Keratinocyte (primary cell): ENCODE measurements at regions not wholly inside any gene's neighbourhood (a gene's known extent, or its start where the extent isn't known, plus 50 kb on each side); places are given as distances from the start of the nearest gene placed in this dataset.
"Not testable (repeated sequence)": the region's sequence is repeated elsewhere in the genome, so short reads cannot be mapped to it uniquely, and the experiment has no call there.

Experiments
- DNase-seq: peaks from one replicate; pipeline ENCODE4 v3.0.0-alpha.2; 2011; ENCODE audit warnings: low read depth, missing footprints, low spot score
- FAIRE-seq: peaks from 2 replicates; lab custom pipeline; 2011; peaks lifted over from hg19 to GRCh38; lab: Jason Lieb, UNC
- H2AFZ ChIP-seq: 2 replicates; pipeline ENCODE4 v1.6.0; 2012; ENCODE audit warnings: low read length, control low read depth, inconsistent platforms; ENCODE audit not compliant: control insufficient read depth
- H3K27ac ChIP-seq: 2 replicates; pipeline ENCODE4 v1.5.1; 2011; ENCODE audit warnings: low read length; ENCODE audit not compliant: control insufficient read depth, insufficient read depth
- H3K27me3 ChIP-seq: 3 replicates; pipeline ENCODE4 v1.6.0; 2011; ENCODE audit warnings: low read length; ENCODE audit not compliant: control insufficient read depth, insufficient read depth; ENCODE audit errors: extremely low read depth
- H3K36me3 ChIP-seq, 2 experiments: 2 replicates in 1 of 2; 3 replicates in 1 of 2; pipeline ENCODE4 v1.5.1; 2011; ENCODE audit warnings: low read length in 2 of 2, mild to moderate bottlenecking in 1 of 2; ENCODE audit not compliant: control insufficient read depth in 2 of 2, insufficient read depth in 2 of 2; ENCODE audit errors: extremely low read depth in 1 of 2
- H3K4me1 ChIP-seq: 3 replicates; pipeline ENCODE4 v1.5.1; 2011; ENCODE audit warnings: low read length; ENCODE audit not compliant: control insufficient read depth, insufficient read depth; ENCODE audit errors: extremely low read depth
- H3K4me2 ChIP-seq: 3 replicates; pipeline ENCODE4 v1.6.0; 2011; ENCODE audit warnings: low read depth, low read length; ENCODE audit not compliant: control insufficient read depth, insufficient read depth; ENCODE audit errors: extremely low read depth
- H3K4me3 ChIP-seq, 3 experiments: fragments of 200-600 bp in 1 of 3; sonication (generic) in 1 of 3; 2 replicates in 2 of 3; 3 replicates in 1 of 3; pipeline ENCODE4 v1.5.1; 2011 to 2016; ENCODE audit warnings: low read length in 3 of 3, mild to moderate bottlenecking in 3 of 3, control low read depth in 2 of 3, inconsistent platforms in 1 of 3, low read depth in 1 of 3, mixed read lengths in 1 of 3, mixed run types in 1 of 3, moderate library complexity in 1 of 3; ENCODE audit not compliant: control insufficient read depth in 2 of 3, insufficient read depth in 2 of 3; ENCODE audit errors: extremely low read depth in 1 of 3
- H3K79me2 ChIP-seq: 2 replicates; pipeline ENCODE4 v1.6.0; 2012; ENCODE audit warnings: low read length; ENCODE audit not compliant: control insufficient read depth, insufficient read depth
- H3K9ac ChIP-seq: 3 replicates; pipeline ENCODE4 v1.6.0; 2011; ENCODE audit warnings: low read length; ENCODE audit not compliant: control insufficient read depth, insufficient read depth; ENCODE audit errors: extremely low read depth
- H3K9me1 ChIP-seq: 3 replicates; pipeline ENCODE4 v1.6.0; 2011; ENCODE audit warnings: low read length; ENCODE audit not compliant: control insufficient read depth, insufficient read depth; ENCODE audit errors: extremely low read depth
- H3K9me3 ChIP-seq: 2 replicates; pipeline ENCODE4 v1.5.1; 2012; ENCODE audit warnings: low read depth, low read length; ENCODE audit not compliant: control insufficient read depth
- H4K20me1 ChIP-seq: 3 replicates; pipeline ENCODE4 v1.6.0; 2011; ENCODE audit warnings: low read length; ENCODE audit not compliant: control insufficient read depth, insufficient read depth; ENCODE audit errors: extremely low read depth
- EZH2 ChIP-seq: IDR thresholded peaks from one replicate; pipeline ENCODE4 v1.6.1; 2012; ENCODE audit warnings: inconsistent platforms, mild to moderate bottlenecking, low read length, moderate library complexity
- dilution Hi-C: fragments of 300-500 bp; cut with MboI; formaldehyde crosslinking; loops from one replicate; pipeline ENCODE4 v1.7.0; 2020; ENCODE audit warnings: low sequenced_read_pairs; ENCODE audit not compliant: extremely low pct_ligation_motif_present
- TF ChIP-seq, protein P1 (sequence below), 3 experiments: IDR thresholded peaks in 1 of 3; conservative IDR thresholded peaks in 1 of 3; optimal IDR thresholded peaks in 1 of 3; 2 replicates in 2 of 3; 3 replicates in 1 of 3; pipeline versions ENCODE3 to v1.5.1; 2011; ENCODE audit warnings: low read length in 3 of 3, mild to moderate bottlenecking in 3 of 3, moderate library complexity in 2 of 3, control low read depth in 1 of 3, inconsistent platforms in 1 of 3; ENCODE audit not compliant: insufficient read depth in 2 of 3; ENCODE audit errors: extremely low read depth in 1 of 3

DNA sequence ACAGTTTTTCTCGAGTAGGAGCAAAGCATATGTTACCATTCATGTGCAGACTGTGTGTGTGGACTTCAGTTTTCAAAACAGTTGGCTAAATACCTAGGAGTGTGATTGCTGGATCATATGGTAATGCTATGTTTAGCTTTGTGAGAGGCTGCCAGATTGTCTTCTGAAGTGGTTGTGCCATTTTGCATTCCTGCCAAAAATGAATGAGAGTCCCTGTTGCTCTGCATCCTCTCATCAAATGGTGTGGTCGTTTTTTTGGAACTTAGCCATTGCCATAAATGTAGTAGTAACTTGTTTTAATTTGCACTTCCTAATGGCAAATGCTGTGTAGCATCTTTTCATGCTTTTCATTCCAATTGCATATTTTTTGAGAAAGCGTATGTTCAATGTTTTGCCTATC is 77.2 kb upstream of the NDN start:
- H3K27me3 ChIP-seq: no peaks in the 10 kb centered on the region
- H3K4me2 ChIP-seq: no peak overlapping the region
- no peak for DNase-seq
- no peak overlapping the region for H3K27ac ChIP-seq
- no peaks in the 10 kb centered on the region for H3K36me3 ChIP-seq
- no peaks in the 10 kb centered on the region for H4K20me1 ChIP-seq
- H2AFZ ChIP-seq: no peak overlapping the region
- H3K79me2 ChIP-seq: no peaks in the 10 kb centered on the region
- H3K4me3 ChIP-seq: no peak overlapping the region
- no peaks in the 10 kb centered on the region for H3K9me1 ChIP-seq
- TF ChIP-seq, protein P1, sequence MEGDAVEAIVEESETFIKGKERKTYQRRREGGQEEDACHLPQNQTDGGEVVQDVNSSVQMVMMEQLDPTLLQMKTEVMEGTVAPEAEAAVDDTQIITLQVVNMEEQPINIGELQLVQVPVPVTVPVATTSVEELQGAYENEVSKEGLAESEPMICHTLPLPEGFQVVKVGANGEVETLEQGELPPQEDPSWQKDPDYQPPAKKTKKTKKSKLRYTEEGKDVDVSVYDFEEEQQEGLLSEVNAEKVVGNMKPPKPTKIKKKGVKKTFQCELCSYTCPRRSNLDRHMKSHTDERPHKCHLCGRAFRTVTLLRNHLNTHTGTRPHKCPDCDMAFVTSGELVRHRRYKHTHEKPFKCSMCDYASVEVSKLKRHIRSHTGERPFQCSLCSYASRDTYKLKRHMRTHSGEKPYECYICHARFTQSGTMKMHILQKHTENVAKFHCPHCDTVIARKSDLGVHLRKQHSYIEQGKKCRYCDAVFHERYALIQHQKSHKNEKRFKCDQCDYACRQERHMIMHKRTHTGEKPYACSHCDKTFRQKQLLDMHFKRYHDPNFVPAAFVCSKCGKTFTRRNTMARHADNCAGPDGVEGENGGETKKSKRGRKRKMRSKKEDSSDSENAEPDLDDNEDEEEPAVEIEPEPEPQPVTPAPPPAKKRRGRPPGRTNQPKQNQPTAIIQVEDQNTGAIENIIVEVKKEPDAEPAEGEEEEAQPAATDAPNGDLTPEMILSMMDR (optimal IDR thresholded peaks at IDR 0.05 in 1 of 3, IDR thresholded peaks at IDR 0.05 in 1 of 3, conservative IDR thresholded peaks at IDR 0.05 in 1 of 3; ENCODE audit: extremely low read depth in 1 of 3, insufficient read depth in 2 of 3, low read length in 3 of 3): no peak
- TF ChIP-seq EZH2: no peak
- H3K9me3 ChIP-seq: peaks cover 2% of the 10 kb centered on the region
- H3K9ac ChIP-seq: no peak overlapping the region
- dilution Hi-C loops: no loop called here
- H3K4me1 ChIP-seq: no peaks in the 10 kb centered on the region
- FAIRE-seq: no peak

DNA sequence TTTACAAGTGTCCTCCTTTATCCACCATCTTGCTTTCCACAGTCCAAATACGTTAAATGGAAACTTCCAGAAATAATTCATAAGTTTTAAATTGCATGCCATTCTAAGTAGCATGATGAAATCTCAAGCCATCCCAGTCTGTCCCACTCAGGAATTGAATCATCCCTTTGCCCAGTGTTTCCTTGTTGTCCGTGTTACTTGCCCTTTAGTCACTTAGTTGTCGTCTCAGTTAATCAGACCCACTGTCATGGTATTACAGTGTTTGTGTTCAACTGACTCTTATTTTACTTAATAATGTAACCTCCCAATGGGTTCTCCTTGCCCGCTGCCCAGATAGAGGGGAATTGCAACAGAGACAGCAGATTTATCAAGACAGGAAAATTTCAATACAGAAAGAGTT is 77.6 kb upstream of the NDN start:
- no peak overlapping the region for H2AFZ ChIP-seq
- H3K4me1 ChIP-seq: no peaks in the 10 kb centered on the region
- TF ChIP-seq, protein P1 (optimal IDR thresholded peaks at IDR 0.05 in 1 of 3, IDR thresholded peaks at IDR 0.05 in 1 of 3, conservative IDR thresholded peaks at IDR 0.05 in 1 of 3; ENCODE audit: extremely low read depth in 1 of 3, insufficient read depth in 2 of 3, low read length in 3 of 3): no peak
- no peak for TF ChIP-seq EZH2
- H3K79me2 ChIP-seq: no peaks in the 10 kb centered on the region
- H3K27me3 ChIP-seq: no peaks in the 10 kb centered on the region
- dilution Hi-C loops: no loop called here
- no peak overlapping the region for H3K4me2 ChIP-seq
- H4K20me1 ChIP-seq: no peaks in the 10 kb centered on the region
- H3K9ac ChIP-seq: no peak overlapping the region
- H3K9me1 ChIP-seq: no peaks in the 10 kb centered on the region
- FAIRE-seq: no peak
- peaks cover 2% of the 10 kb centered on the region for H3K9me3 ChIP-seq
- no peak for DNase-seq
- H3K36me3 ChIP-seq: no peaks in the 10 kb centered on the region
- no peak overlapping the region for H3K27ac ChIP-seq
- no peak overlapping the region for H3K4me3 ChIP-seq

DNA sequence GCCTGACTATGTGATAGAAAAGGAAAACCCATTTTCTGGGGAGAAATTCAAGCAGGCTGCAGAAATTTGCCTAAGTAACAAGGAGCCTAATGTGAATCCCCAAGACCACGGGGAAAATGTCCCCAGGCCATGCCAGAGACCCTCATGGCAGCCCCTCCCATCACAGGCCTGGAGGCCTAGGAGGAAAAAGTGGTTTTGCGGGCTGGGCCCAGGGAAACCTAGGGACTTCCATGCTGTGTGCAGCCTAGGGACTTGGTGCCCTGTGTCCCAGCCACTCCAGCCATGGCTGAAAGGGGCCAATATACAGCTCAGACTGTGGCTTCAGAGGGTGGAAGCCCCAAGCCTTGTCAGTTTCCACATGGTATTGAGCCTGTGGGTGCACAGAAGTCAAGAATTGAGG is 79.7 kb upstream of the NDN start:
- dilution Hi-C loops: not testable (repeated sequence)

More for the DNA sequence above, 79.7 kb upstream of the NDN start:
- not testable (repeated sequence) for H2AFZ ChIP-seq, H4K20me1 ChIP-seq, H3K9ac ChIP-seq, H3K4me2 ChIP-seq, H3K9me1 ChIP-seq, H3K27ac ChIP-seq, H3K4me1 ChIP-seq, H3K36me3 ChIP-seq, H3K4me3 ChIP-seq, H3K27me3 ChIP-seq, FAIRE-seq, DNase-seq, H3K79me2 ChIP-seq, H3K9me3 ChIP-seq
